A549 (cell line): ENCODE measurements at regions not wholly inside any gene's neighbourhood (a gene's known extent, or its start where the extent isn't known, plus 50 kb on each side); places are given as distances from the start of the nearest gene placed in this dataset.

Experiments
- ATAC-seq, 2 experiments: fragments of 200-7000 bp in 1 of 2; fragments of >200 bp in 1 of 2; cut with Nextera tagmentation in 1 of 2; cut with Tn5 transposase in 1 of 2; 3 replicates each; pipeline versions ENCODE4 v1.8.0 to v1.9.1; 2018 to 2020; ENCODE audit warnings: mild to moderate bottlenecking in 1 of 2, moderate library complexity in 1 of 2
- CTCF ChIA-PET: fragments of 300-600 bp; sonication (Branson Sonifier 250); formaldehyde crosslinking; extraction: SDS; loops from one replicate; lab custom pipeline; 2021; ENCODE audit warnings: antibody characterized with exemption, inconsistent platforms; lab: Yijun Ruan, JAX
- POLR2A ChIA-PET: fragments of 350-600 bp; formaldehyde crosslinking; extraction: SDS; loops from one replicate; lab custom pipeline; 2021; ENCODE audit warnings: antibody characterized with exemption, inconsistent platforms; lab: Yijun Ruan, JAX
- DNase-seq, 2 experiments: peaks; one replicate each; pipeline versions ENCODE4 v3.0.0 to v3.0.0-alpha.2; 2011 to 2016; ENCODE audit warnings: low read depth in 1 of 2, low spot score in 1 of 2
- FAIRE-seq: peaks from 2 replicates; lab custom pipeline; 2011; peaks lifted over from hg19 to GRCh38; lab: Jason Lieb, UNC
- H3K27ac ChIP-seq, 2 experiments: fragments of >200 bp; sonication (Bioruptor Twin); formaldehyde crosslinking; 3 replicates each; pipeline ENCODE4 v1.5.1; 2016 to 2017
- H3K4me1 ChIP-seq: fragments of >200 bp; sonication (Bioruptor Twin); formaldehyde crosslinking; 3 replicates; pipeline ENCODE4 v1.6.1; 2016
- H3K4me2 ChIP-seq: fragments of >200 bp; sonication (Bioruptor Twin); formaldehyde crosslinking; 3 replicates; pipeline ENCODE4 v1.6.1; 2016
- H3K4me3 ChIP-seq: fragments of >200 bp; sonication (Bioruptor Twin); formaldehyde crosslinking; 3 replicates; pipeline ENCODE4 v1.5.1; 2016
- H3K9me3 ChIP-seq: fragments of >200 bp; sonication (Bioruptor Twin); formaldehyde crosslinking; 3 replicates; pipeline ENCODE4 v1.6.1; 2016
- ATOH8 ChIP-seq: fragments of 250-450 bp; sonication (Bioruptor Pico); IDR thresholded peaks from 2 replicates; pipeline ENCODE4 v1.5.0; 2020; ENCODE audit warnings: low read depth, mild to moderate bottlenecking, moderate library complexity
- CBX2 ChIP-seq: fragments of 200-600 bp; sonication (generic); IDR thresholded peaks from 2 replicates; pipeline ENCODE4 v1.6.1; 2016; ENCODE audit warnings: low read depth, mild to moderate bottlenecking, borderline replicate concordance
- CHD4 ChIP-seq: fragments of 200-600 bp; sonication (generic); IDR thresholded peaks from 2 replicates; pipeline ENCODE4 v1.6.1; 2016; ENCODE audit warnings: antibody characterized with exemption, mild to moderate bottlenecking, borderline replicate concordance
- EHF ChIP-seq: fragments of 250-450 bp; sonication (Bioruptor Pico); IDR thresholded peaks from 2 replicates; pipeline ENCODE4 v1.5.0; 2020; ENCODE audit warnings: mild to moderate bottlenecking
- EP300 ChIP-seq, 2 experiments: fragments of >200 bp; sonication (Bioruptor Twin); formaldehyde crosslinking; IDR thresholded peaks; 2 replicates in 1 of 2; 3 replicates in 1 of 2; pipeline ENCODE4 v1.6.1; 2016 to 2017
- ESRRA ChIP-seq: fragments of 150-350 bp; IDR thresholded peaks from 2 replicates; pipeline ENCODE4 v1.6.1; 2014; ENCODE audit warnings: mild to moderate bottlenecking, low read length, borderline replicate concordance
- FOSL2 ChIP-seq, 2 experiments: fragments of 450-650 bp in 1 of 2; fragments of >200 bp in 1 of 2; sonication (Bioruptor Twin) in 1 of 2; formaldehyde crosslinking; IDR thresholded peaks; 2 replicates each; pipeline versions ENCODE4 v1.5.0 to v1.6.1; 2016 to 2020; ENCODE audit warnings: mild to moderate bottlenecking in 1 of 2, moderate library complexity in 1 of 2
- FOXS1 ChIP-seq: fragments of 250-450 bp; sonication (Bioruptor Pico); IDR thresholded peaks from 2 replicates; pipeline ENCODE4 v1.5.0; 2020; ENCODE audit warnings: mild to moderate bottlenecking, moderate library complexity
- HDAC2 ChIP-seq: fragments of 200-600 bp; sonication (generic); IDR thresholded peaks from 2 replicates; pipeline ENCODE4 v1.6.1; 2016
- HES2 ChIP-seq: fragments of >200 bp; sonication (Bioruptor Twin); formaldehyde crosslinking; IDR thresholded peaks from 2 replicates; pipeline ENCODE4 v1.6.1; 2016
- HEYL ChIP-seq: fragments of 250-450 bp; sonication (Bioruptor Pico); IDR thresholded peaks from 2 replicates; pipeline ENCODE4 v1.8.0; 2021; ENCODE audit warnings: mild to moderate bottlenecking, moderate library complexity
- HOXA7 ChIP-seq: fragments of 250-450 bp; sonication (Bioruptor Pico); IDR thresholded peaks from 2 replicates; pipeline ENCODE4 v1.5.0; 2020; ENCODE audit warnings: mild to moderate bottlenecking, moderate library complexity
- HOXB5 ChIP-seq: fragments of 250-450 bp; sonication (Bioruptor Pico); IDR thresholded peaks from 2 replicates; pipeline ENCODE4 v1.5.0; 2020; ENCODE audit warnings: mild to moderate bottlenecking, moderate library complexity
- KDM5A ChIP-seq: fragments of 200-600 bp; sonication (generic); IDR thresholded peaks from 2 replicates; pipeline ENCODE4 v1.6.1; 2016; ENCODE audit warnings: antibody characterized with exemption, mild to moderate bottlenecking
- MAFK ChIP-seq: fragments of 450-650 bp; IDR thresholded peaks from 2 replicates; pipeline ENCODE4 v1.6.1; 2014; ENCODE audit not compliant: partially characterized antibody
- MYC ChIP-seq: IDR thresholded peaks from 2 replicates; pipeline ENCODE4 v1.6.1; 2012; ENCODE audit warnings: mild to moderate bottlenecking, inconsistent platforms, low read length, improper control_type of control experiment, borderline replicate concordance
- NPAS2 ChIP-seq: fragments of 250-450 bp; sonication (Bioruptor Pico); IDR thresholded peaks from 2 replicates; pipeline ENCODE4 v1.8.0; 2022; ENCODE audit warnings: mild to moderate bottlenecking, moderate library complexity, borderline replicate concordance
- PHF8 ChIP-seq: fragments of 200-600 bp; sonication (generic); IDR thresholded peaks from 2 replicates; pipeline ENCODE4 v1.6.1; 2016; ENCODE audit warnings: low read depth, mild to moderate bottlenecking, antibody characterized with exemption, moderate library complexity, borderline replicate concordance
- POLR2AphosphoS2 ChIP-seq: conservative IDR thresholded peaks from 2 replicates; pipeline ENCODE4 v1.6.1; 2012; ENCODE audit warnings: low read length, improper control_type of control experiment, inconsistent platforms
- RCOR1 ChIP-seq: fragments of 150-350 bp; IDR thresholded peaks from 2 replicates; pipeline ENCODE4 v1.6.1; 2014; ENCODE audit warnings: antibody characterized with exemption, low read length, low read depth
- RNF2 ChIP-seq: fragments of 200-600 bp; sonication (generic); IDR thresholded peaks from 2 replicates; pipeline ENCODE4 v1.6.1; 2016; ENCODE audit warnings: low read depth, mild to moderate bottlenecking, antibody characterized with exemption, moderate library complexity, borderline replicate concordance
- SREBF2 ChIP-seq: fragments of 450-650 bp; IDR thresholded peaks from 2 replicates; pipeline ENCODE4 v1.6.1; 2014; ENCODE audit warnings: mild to moderate bottlenecking, moderate library complexity
- TP53 ChIP-seq: fragments of 250-450 bp; sonication (Bioruptor Pico); IDR thresholded peaks from 2 replicates; pipeline ENCODE4 v1.5.0; 2021; ENCODE audit warnings: mild to moderate bottlenecking, moderate library complexity
- ZFP36 ChIP-seq: fragments of 450-650 bp; IDR thresholded peaks from 2 replicates; pipeline ENCODE4 v1.6.1; 2014; ENCODE audit warnings: borderline replicate concordance; ENCODE audit not compliant: partially characterized antibody
- ZNF302 ChIP-seq: fragments of 250-450 bp; sonication (Bioruptor Pico); IDR thresholded peaks from 2 replicates; pipeline ENCODE4 v1.9.0; 2021; ENCODE audit warnings: inconsistent platforms, mild to moderate bottlenecking, moderate library complexity
- WGBS: methylation state at CpG from one replicate; pipeline ENCODE4 v1.1.6; 2017; ENCODE audit errors: missing lambda C conversion rate; 5-methylcytosine and 5-hydroxymethylcytosine counted together
- TF ChIP-seq, protein P1 (sequence below): IDR thresholded peaks from 2 replicates; pipeline ENCODE4 v1.6.1; 2012
- TF ChIP-seq, protein P2 (sequence below): IDR thresholded peaks from 2 replicates; pipeline ENCODE4 v1.6.1; 2012
- TF ChIP-seq, protein P3 (sequence below): fragments of 250-450 bp; sonication (Bioruptor Pico); IDR thresholded peaks from 2 replicates; pipeline ENCODE4 v1.5.0; 2021; ENCODE audit warnings: mild to moderate bottlenecking, moderate library complexity, borderline replicate concordance

GRCh38 chr3:16700651-16701050, 95.4 kb upstream of the DAZL start:
- TF ChIP-seq ESRRA (no peak), HOXA7 (CRISPR knock-in tag) (no peak), ZFP36 (no peak)
- H3K4me3 ChIP-seq: no peak overlapping the region
- H3K4me1 ChIP-seq: no peaks in the 10 kb centered on the region
- H3K27ac ChIP-seq: no peak overlapping the region
- no peak overlapping the region for H3K4me2 ChIP-seq
- FAIRE-seq (no peak), DNase-seq (no peak), ATAC-seq (no peak)
- ChIA-PET CTCF (no interaction called here), POLR2A (no interaction called here)
- H3K9me3 ChIP-seq: no peaks in the 10 kb centered on the region

- no peak for ATAC-seq
- H3K4me3 ChIP-seq: no peak overlapping the region
- 18% methylated on average over 2 of the region's 2 CpGs for WGBS
- TF ChIP-seq, protein P1, sequence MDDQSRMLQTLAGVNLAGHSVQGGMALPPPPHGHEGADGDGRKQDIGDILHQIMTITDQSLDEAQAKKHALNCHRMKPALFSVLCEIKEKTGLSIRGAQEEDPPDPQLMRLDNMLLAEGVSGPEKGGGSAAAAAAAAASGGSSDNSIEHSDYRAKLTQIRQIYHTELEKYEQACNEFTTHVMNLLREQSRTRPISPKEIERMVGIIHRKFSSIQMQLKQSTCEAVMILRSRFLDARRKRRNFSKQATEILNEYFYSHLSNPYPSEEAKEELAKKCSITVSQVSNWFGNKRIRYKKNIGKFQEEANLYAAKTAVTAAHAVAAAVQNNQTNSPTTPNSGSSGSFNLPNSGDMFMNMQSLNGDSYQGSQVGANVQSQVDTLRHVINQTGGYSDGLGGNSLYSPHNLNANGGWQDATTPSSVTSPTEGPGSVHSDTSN: no peak
- TF ChIP-seq NPAS2 (CRISPR knock-in tag) (no peak), RCOR1 (no peak), HDAC2 (no peak), RNF2 (no peak), HOXA7 (CRISPR knock-in tag) (no peak), FOSL2 (IDR thresholded peaks at IDR 0.05) (no peak), FOSL2 (CRISPR knock-in tag; IDR thresholded peaks at IDR 0.05) (no peak), POLR2AphosphoS2 (no peak), MYC (no peak), SREBF2 (no peak), ESRRA (no peak), FOXS1 (CRISPR knock-in tag) (no peak), PHF8 (no peak)
- TF ChIP-seq, protein P2, sequence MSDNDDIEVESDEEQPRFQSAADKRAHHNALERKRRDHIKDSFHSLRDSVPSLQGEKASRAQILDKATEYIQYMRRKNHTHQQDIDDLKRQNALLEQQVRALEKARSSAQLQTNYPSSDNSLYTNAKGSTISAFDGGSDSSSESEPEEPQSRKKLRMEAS: no peak
- TF ChIP-seq, protein P3, sequence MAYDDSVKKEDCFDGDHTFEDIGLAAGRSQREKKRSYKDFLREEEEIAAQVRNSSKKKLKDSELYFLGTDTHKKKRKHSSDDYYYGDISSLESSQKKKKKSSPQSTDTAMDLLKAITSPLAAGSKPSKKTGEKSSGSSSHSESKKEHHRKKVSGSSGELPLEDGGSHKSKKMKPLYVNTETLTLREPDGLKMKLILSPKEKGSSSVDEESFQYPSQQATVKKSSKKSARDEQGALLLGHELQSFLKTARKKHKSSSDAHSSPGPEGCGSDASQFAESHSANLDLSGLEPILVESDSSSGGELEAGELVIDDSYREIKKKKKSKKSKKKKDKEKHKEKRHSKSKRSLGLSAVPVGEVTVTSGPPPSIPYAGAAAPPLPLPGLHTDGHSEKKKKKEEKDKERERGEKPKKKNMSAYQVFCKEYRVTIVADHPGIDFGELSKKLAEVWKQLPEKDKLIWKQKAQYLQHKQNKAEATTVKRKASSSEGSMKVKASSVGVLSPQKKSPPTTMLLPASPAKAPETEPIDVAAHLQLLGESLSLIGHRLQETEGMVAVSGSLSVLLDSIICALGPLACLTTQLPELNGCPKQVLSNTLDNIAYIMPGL (CRISPR knock-in tag): no peak
- FAIRE-seq: no peak
- H3K9me3 ChIP-seq: no peaks in the 10 kb centered on the region
- H3K4me1 ChIP-seq: no peaks in the 10 kb centered on the region
- CTCF ChIA-PET: no interaction called here
- POLR2A ChIA-PET: no interaction called here
- H3K4me2 ChIP-seq: no peak overlapping the region
- no peak overlapping the region for H3K27ac ChIP-seq
- DNase-seq: no peak
Observed at GRCh38 chr3:16704941-16705340, 99.7 kb upstream of the DAZL start.

DNA sequence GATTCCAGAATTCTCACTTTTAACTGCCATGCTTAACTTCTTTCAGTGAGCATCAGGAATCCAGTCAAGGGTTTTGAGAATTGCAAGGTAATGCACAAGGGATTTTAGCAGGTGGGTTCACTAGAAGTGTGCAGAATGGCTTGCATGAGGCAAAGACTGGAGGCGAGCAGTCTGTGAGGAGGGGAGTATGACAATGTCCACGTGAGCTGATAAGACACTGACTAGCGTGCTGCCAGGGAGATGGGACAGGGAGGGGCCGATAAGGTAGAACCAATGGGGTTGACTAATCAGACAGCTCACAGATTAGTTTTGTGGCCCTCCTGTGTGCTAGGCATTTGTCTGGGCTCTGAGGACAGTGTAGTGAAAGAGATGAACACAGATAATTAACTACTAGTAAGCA, 102.0 kb upstream of the DAZL start:
- no peak for FAIRE-seq
- TF ChIP-seq NPAS2 (CRISPR knock-in tag) (no peak), POLR2AphosphoS2 (no peak), SREBF2 (no peak), HEYL (CRISPR knock-in tag) (no peak), ZNF302 (no peak), TP53 (no peak), HES2 (no peak), MAFK (no peak), FOXS1 (CRISPR knock-in tag) (no peak), KDM5A (no peak), EP300 (IDR thresholded peaks at IDR 0.05) (no peak), HOXB5 (no peak), CHD4 (no peak), MYC (no peak), EHF (CRISPR knock-in tag) (no peak), ATOH8 (CRISPR knock-in tag) (no peak), CBX2 (no peak), ESRRA (no peak)
- TF ChIP-seq, protein P3 (CRISPR knock-in tag): no peak
- no peak overlapping the region for H3K4me3 ChIP-seq
- ChIA-PET POLR2A (no interaction called here), CTCF (interaction anchor here (1.2 kb wide), 1 partner anchor 42 kb away, joined by 3 read pairs; no protein-coding TSS in a partner anchor)
- no peak overlapping the region for H3K4me2 ChIP-seq
- H3K4me1 ChIP-seq: no peaks in the 10 kb centered on the region
- no peak for ATAC-seq
- 28% methylated on average over 4 of the region's 4 CpGs for WGBS
- no peak overlapping the region for H3K27ac ChIP-seq
- H3K9me3 ChIP-seq: no peaks in the 10 kb centered on the region
- no peak for DNase-seq
